SK-N-SH (cell line): ENCODE measurements at regions not wholly inside any gene's neighbourhood (a gene's known extent, or its start where the extent isn't known, plus 50 kb on each side); places are given as distances from the start of the nearest gene placed in this dataset.

Experiments
- CTCF ChIA-PET: fragments of 300-600, 350-600 bp; formaldehyde crosslinking; extraction: SDS; loops from one replicate; lab custom pipeline; 2021; lab: Yijun Ruan, JAX
- POLR2A ChIA-PET: fragments of 350-600 bp; sonication (Branson Sonifier 250); formaldehyde crosslinking; extraction: SDS; loops from one replicate; lab custom pipeline; 2020; ENCODE audit warnings: antibody characterized with exemption, inconsistent platforms; lab: Yijun Ruan, JAX
- DNase-seq: peaks from one replicate; pipeline ENCODE4 v3.0.0; 2012
- H2AFZ ChIP-seq: fragments of 200-600 bp; sonication (generic); 2 replicates; pipeline ENCODE4 v1.8.1; 2016; ENCODE audit warnings: antibody characterized with exemption, mild to moderate bottlenecking, low read depth
- H3F3A ChIP-seq: fragments of 200-600 bp; sonication (generic); replicated peaks from 2 replicates; pipeline ENCODE3; 2016; ENCODE audit warnings: antibody characterized with exemption, mild to moderate bottlenecking; ENCODE audit not compliant: insufficient read depth
- H3K27ac ChIP-seq, 2 experiments: fragments of 200-500 bp in 1 of 2; fragments of 200-600 bp in 1 of 2; sonication (Bioruptor generic) in 1 of 2; sonication (generic), shearing (Covaris generic) in 1 of 2; 2 replicates each; pipeline versions ENCODE4 v1.5.1 to v1.6.1; 2014 to 2016; ENCODE audit warnings: low read depth in 2 of 2, inconsistent platforms in 1 of 2, low read length in 1 of 2, mild to moderate bottlenecking in 1 of 2, mixed read lengths in 1 of 2
- H3K27me3 ChIP-seq: fragments of 200-600 bp; sonication (generic), shearing (Covaris generic); 2 replicates; pipeline ENCODE4 v1.6.1; 2016; ENCODE audit warnings: mixed run types; ENCODE audit not compliant: insufficient read depth
- H3K36me3 ChIP-seq, 2 experiments: fragments of 200-500 bp in 1 of 2; fragments of 200-600 bp in 1 of 2; sonication (Bioruptor generic) in 1 of 2; sonication (generic) in 1 of 2; replicated peaks in 1 of 2; 2 replicates each; pipeline versions ENCODE3 to v1.5.1; 2014 to 2016; ENCODE audit warnings: low read length in 1 of 2, mild to moderate bottlenecking in 1 of 2; ENCODE audit not compliant: insufficient read depth in 2 of 2, control insufficient read depth in 1 of 2
- H3K4me1 ChIP-seq, 2 experiments: fragments of 200-500 bp in 1 of 2; fragments of 200-600 bp in 1 of 2; sonication (Bioruptor generic) in 1 of 2; sonication (generic), shearing (Covaris generic) in 1 of 2; 2 replicates each; pipeline versions ENCODE4 v1.5.1 to v1.6.1; 2014 to 2016; ENCODE audit warnings: low read depth in 1 of 2, low read length in 1 of 2, mixed run types in 1 of 2; ENCODE audit not compliant: insufficient read depth in 2 of 2, control insufficient read depth in 1 of 2
- H3K4me2 ChIP-seq: fragments of 200-600 bp; sonication (generic), shearing (Covaris generic); 2 replicates; pipeline ENCODE4 v1.6.1; 2017; ENCODE audit warnings: mixed run types
- H3K4me3 ChIP-seq, 2 experiments: fragments of 200-500 bp in 1 of 2; fragments of 200-600 bp in 1 of 2; sonication (Bioruptor generic) in 1 of 2; sonication (generic), shearing (Covaris generic) in 1 of 2; 2 replicates each; pipeline versions ENCODE4 v1.5.1 to v1.8.1; 2014 to 2016; ENCODE audit warnings: low read depth in 2 of 2, inconsistent platforms in 1 of 2, low read length in 1 of 2, mild to moderate bottlenecking in 1 of 2, mixed read lengths in 1 of 2, moderate library complexity in 1 of 2
- H3K79me2 ChIP-seq: fragments of 200-600 bp; sonication (generic); 2 replicates; pipeline ENCODE4 v1.8.1; 2017; ENCODE audit warnings: mild to moderate bottlenecking; ENCODE audit not compliant: insufficient read depth
- H3K9ac ChIP-seq: fragments of 200-600 bp; sonication (generic); 2 replicates; pipeline ENCODE4 v1.6.1; 2017; ENCODE audit warnings: mixed run types
- H3K9me2 ChIP-seq: fragments of 200-600 bp; sonication (generic); 2 replicates; pipeline ENCODE4 v1.6.1; 2017; ENCODE audit warnings: mixed run types
- H3K9me3 ChIP-seq: fragments of 200-600 bp; sonication (generic); 2 replicates; pipeline ENCODE4 v1.6.1; 2017; ENCODE audit warnings: mixed run types, mild to moderate bottlenecking, moderate library complexity
- H4K20me1 ChIP-seq: fragments of 200-600 bp; sonication (generic); 2 replicates; pipeline ENCODE4 v1.6.1; 2017; ENCODE audit warnings: mild to moderate bottlenecking, mixed run types; ENCODE audit not compliant: insufficient read depth
- ELF1 ChIP-seq: IDR thresholded peaks from 2 replicates; pipeline ENCODE4 v1.4.0; 2012
- GATA2 ChIP-seq: sonication (generic); formaldehyde crosslinking; IDR thresholded peaks from 2 replicates; pipeline ENCODE4 v1.5.0; 2020; ENCODE audit warnings: mild to moderate bottlenecking, missing genetic modification reagents
- RAD21 ChIP-seq: IDR thresholded peaks from 2 replicates; pipeline ENCODE4 v1.6.1; 2012; ENCODE audit warnings: mild to moderate bottlenecking, low read length
- RCOR1 ChIP-seq: fragments of 150-350 bp; IDR thresholded peaks from 2 replicates; pipeline ENCODE4 v1.6.1; 2017; ENCODE audit warnings: antibody characterized with exemption, low read length
- TAF1 ChIP-seq: IDR thresholded peaks from 2 replicates; pipeline ENCODE4 v1.6.1; 2012; ENCODE audit warnings: low read depth, mild to moderate bottlenecking, low read length, moderate library complexity, borderline replicate concordance
- TCF12 ChIP-seq: IDR thresholded peaks from 2 replicates; pipeline ENCODE4 v1.4.0; 2012
- TEAD4 ChIP-seq: IDR thresholded peaks from 2 replicates; pipeline ENCODE4 v1.4.0; 2012; ENCODE audit warnings: mild to moderate bottlenecking, borderline replicate concordance; ENCODE audit not compliant: insufficient read depth
- WGBS: methylation state at CpG from one replicate; pipeline ENCODE4 v1.1.6; 2017; ENCODE audit warnings: low lambda C conversion rate; 5-methylcytosine and 5-hydroxymethylcytosine counted together
- TF ChIP-seq, protein P1 (sequence below): IDR thresholded peaks from 2 replicates; pipeline ENCODE4; 2012
- TF ChIP-seq, protein P2 (sequence below): IDR thresholded peaks from 2 replicates; pipeline ENCODE4 v1.4.0; 2012; ENCODE audit warnings: low read depth, borderline replicate concordance
- TF ChIP-seq, protein P3 (sequence below): IDR thresholded peaks from 2 replicates; pipeline ENCODE4 v1.6.1; 2012; ENCODE audit warnings: mild to moderate bottlenecking, low read depth, low read length, moderate library complexity
- TF ChIP-seq, protein P4 (sequence below): IDR thresholded peaks from 2 replicates; pipeline ENCODE4 v1.4.0; 2012; ENCODE audit warnings: low read depth, borderline replicate concordance

DNA sequence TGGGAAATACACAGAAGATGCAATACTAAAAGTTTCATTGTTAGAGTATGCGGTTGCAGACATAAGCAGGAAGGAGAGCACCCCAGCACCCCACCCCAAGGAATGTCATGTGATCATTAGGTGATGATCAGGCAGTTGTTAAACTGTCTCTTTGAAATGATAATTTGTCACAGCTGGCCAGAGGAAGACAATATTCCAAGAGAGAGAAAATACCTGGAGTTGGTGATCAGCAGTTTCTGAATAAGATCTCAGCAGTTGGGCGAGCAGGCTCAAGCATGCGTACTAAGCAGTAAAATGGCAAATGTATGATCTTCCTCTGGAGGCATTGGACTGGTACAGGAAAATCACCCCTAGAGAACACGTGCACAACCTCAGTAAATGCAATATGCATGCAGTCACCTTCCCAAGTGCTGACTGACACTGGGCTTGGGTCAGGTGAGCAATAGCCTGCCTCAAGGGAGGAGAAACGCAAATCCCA, 250.1 kb upstream of the MBL2 start:
- Histone ChIP-seq H3K4me2 (no peak overlapping the region), H4K20me1 (no peaks in the 10 kb centered on the region), H3K27ac (no peak overlapping the region), H3K9me3 (no peaks in the 10 kb centered on the region), H3K9ac (no peak overlapping the region), H3K79me2 (no peaks in the 10 kb centered on the region), H3K36me3 (no peaks in the 10 kb centered on the region), H2AFZ (no peak overlapping the region), H3K4me3 (no peak overlapping the region), H3K27me3 (no peaks in the 10 kb centered on the region), H3K4me1 (no peaks in the 10 kb centered on the region), H3K9me2 (no peaks in the 10 kb centered on the region), H3F3A (no peaks in the 10 kb centered on the region)
- WGBS, result 73% methylated on average over 5 of the region's 5 CpGs
- TF ChIP-seq, protein P1, sequence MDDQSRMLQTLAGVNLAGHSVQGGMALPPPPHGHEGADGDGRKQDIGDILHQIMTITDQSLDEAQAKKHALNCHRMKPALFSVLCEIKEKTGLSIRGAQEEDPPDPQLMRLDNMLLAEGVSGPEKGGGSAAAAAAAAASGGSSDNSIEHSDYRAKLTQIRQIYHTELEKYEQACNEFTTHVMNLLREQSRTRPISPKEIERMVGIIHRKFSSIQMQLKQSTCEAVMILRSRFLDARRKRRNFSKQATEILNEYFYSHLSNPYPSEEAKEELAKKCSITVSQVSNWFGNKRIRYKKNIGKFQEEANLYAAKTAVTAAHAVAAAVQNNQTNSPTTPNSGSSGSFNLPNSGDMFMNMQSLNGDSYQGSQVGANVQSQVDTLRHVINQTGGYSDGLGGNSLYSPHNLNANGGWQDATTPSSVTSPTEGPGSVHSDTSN, result no peak
- no peak for TF ChIP-seq RAD21
- TF ChIP-seq, protein P2, sequence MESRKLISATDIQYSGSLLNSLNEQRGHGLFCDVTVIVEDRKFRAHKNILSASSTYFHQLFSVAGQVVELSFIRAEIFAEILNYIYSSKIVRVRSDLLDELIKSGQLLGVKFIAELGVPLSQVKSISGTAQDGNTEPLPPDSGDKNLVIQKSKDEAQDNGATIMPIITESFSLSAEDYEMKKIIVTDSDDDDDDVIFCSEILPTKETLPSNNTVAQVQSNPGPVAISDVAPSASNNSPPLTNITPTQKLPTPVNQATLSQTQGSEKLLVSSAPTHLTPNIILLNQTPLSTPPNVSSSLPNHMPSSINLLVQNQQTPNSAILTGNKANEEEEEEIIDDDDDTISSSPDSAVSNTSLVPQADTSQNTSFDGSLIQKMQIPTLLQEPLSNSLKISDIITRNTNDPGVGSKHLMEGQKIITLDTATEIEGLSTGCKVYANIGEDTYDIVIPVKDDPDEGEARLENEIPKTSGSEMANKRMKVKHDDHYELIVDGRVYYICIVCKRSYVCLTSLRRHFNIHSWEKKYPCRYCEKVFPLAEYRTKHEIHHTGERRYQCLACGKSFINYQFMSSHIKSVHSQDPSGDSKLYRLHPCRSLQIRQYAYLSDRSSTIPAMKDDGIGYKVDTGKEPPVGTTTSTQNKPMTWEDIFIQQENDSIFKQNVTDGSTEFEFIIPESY, result no peak
- no peak for TF ChIP-seq ELF1
- TF ChIP-seq TAF1, result no peak
- TF ChIP-seq, protein P3, sequence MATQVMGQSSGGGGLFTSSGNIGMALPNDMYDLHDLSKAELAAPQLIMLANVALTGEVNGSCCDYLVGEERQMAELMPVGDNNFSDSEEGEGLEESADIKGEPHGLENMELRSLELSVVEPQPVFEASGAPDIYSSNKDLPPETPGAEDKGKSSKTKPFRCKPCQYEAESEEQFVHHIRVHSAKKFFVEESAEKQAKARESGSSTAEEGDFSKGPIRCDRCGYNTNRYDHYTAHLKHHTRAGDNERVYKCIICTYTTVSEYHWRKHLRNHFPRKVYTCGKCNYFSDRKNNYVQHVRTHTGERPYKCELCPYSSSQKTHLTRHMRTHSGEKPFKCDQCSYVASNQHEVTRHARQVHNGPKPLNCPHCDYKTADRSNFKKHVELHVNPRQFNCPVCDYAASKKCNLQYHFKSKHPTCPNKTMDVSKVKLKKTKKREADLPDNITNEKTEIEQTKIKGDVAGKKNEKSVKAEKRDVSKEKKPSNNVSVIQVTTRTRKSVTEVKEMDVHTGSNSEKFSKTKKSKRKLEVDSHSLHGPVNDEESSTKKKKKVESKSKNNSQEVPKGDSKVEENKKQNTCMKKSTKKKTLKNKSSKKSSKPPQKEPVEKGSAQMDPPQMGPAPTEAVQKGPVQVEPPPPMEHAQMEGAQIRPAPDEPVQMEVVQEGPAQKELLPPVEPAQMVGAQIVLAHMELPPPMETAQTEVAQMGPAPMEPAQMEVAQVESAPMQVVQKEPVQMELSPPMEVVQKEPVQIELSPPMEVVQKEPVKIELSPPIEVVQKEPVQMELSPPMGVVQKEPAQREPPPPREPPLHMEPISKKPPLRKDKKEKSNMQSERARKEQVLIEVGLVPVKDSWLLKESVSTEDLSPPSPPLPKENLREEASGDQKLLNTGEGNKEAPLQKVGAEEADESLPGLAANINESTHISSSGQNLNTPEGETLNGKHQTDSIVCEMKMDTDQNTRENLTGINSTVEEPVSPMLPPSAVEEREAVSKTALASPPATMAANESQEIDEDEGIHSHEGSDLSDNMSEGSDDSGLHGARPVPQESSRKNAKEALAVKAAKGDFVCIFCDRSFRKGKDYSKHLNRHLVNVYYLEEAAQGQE, result no peak
- TF ChIP-seq, protein P4, sequence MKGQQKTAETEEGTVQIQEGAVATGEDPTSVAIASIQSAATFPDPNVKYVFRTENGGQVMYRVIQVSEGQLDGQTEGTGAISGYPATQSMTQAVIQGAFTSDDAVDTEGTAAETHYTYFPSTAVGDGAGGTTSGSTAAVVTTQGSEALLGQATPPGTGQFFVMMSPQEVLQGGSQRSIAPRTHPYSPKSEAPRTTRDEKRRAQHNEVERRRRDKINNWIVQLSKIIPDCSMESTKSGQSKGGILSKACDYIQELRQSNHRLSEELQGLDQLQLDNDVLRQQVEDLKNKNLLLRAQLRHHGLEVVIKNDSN, result no peak
- no peak for TF ChIP-seq GATA2 (CRISPR knock-in tag)
- TF ChIP-seq TEAD4, result no peak
- TF ChIP-seq RCOR1, result no peak
- no peak for TF ChIP-seq TCF12
- ChIA-PET POLR2A (no interaction called here), CTCF (interaction anchor here (1.1 kb wide), 1 partner anchor 15 kb away, joined by 3 read pairs; no protein-coding TSS in a partner anchor)
- no peak for DNase-seq
